Activated CD4-positive, alpha-beta memory T cell treated with anti-CD3 and anti-CD28 coated beads for 36 hours (primary cell): ENCODE measurements at regions not wholly inside any gene's neighbourhood (a gene's known extent, or its start where the extent isn't known, plus 50 kb on each side); places are given as distances from the start of the nearest gene placed in this dataset.

Experiments
- CTCF ChIA-PET: fragments of 350-600 bp; sonication (Branson Sonifier 250); formaldehyde crosslinking; loops from one replicate; lab custom pipeline; 2021; ENCODE audit warnings: antibody characterized with exemption, inconsistent platforms; lab: Charles Lee
- POLR2A ChIA-PET: fragments of 350-600 bp; sonication (Branson Sonifier 250); formaldehyde crosslinking; loops from one replicate; lab custom pipeline; 2021; ENCODE audit warnings: antibody characterized with exemption; lab: Charles Lee
- DNase-seq: peaks from one replicate; pipeline ENCODE4 v3.0.0-alpha.2; 2020
- H3K27ac Mint-ChIP-seq: one replicate; pipeline ENCODE4 v1.8.0; 2021; ENCODE audit warnings: mixed read lengths
- H3K27me3 Mint-ChIP-seq: one replicate; pipeline ENCODE4 v1.8.0; 2021; ENCODE audit warnings: mixed read lengths
- H3K36me3 Mint-ChIP-seq: one replicate; pipeline ENCODE4 v1.8.0; 2021; ENCODE audit warnings: mixed read lengths
- H3K4me1 Mint-ChIP-seq: one replicate; pipeline ENCODE4 v1.8.0; 2021; ENCODE audit warnings: low read depth, mixed read lengths
- H3K4me3 Mint-ChIP-seq: one replicate; pipeline ENCODE4 v1.8.0; 2021; ENCODE audit warnings: mild to moderate bottlenecking, mixed read lengths
- H3K9me3 Mint-ChIP-seq: one replicate; pipeline ENCODE4 v1.8.0; 2021; ENCODE audit warnings: mixed read lengths
- intact Hi-C: fragments of 100-400 bp; cut with micrococcal nuclease; formaldehyde crosslinking; loops from one replicate; pipeline ENCODE4 v1.15.1; 2023

GRCh38 chr9:82593501-82593900 is 469.4 kb downstream of the RASEF start:
- ChIA-PET CTCF (no interaction called here), POLR2A (no interaction called here)
- Mint-ChIP-seq H3K4me1 (no peaks in the 10 kb centered on the region), H3K27me3 (no peaks in the 10 kb centered on the region), H3K9me3 (peaks cover 2% of the 10 kb centered on the region), H3K4me3 (no peak overlapping the region), H3K27ac (no peak overlapping the region), H3K36me3 (no peaks in the 10 kb centered on the region)
- no peak for DNase-seq
- intact Hi-C loops = no loop called here

DNA sequence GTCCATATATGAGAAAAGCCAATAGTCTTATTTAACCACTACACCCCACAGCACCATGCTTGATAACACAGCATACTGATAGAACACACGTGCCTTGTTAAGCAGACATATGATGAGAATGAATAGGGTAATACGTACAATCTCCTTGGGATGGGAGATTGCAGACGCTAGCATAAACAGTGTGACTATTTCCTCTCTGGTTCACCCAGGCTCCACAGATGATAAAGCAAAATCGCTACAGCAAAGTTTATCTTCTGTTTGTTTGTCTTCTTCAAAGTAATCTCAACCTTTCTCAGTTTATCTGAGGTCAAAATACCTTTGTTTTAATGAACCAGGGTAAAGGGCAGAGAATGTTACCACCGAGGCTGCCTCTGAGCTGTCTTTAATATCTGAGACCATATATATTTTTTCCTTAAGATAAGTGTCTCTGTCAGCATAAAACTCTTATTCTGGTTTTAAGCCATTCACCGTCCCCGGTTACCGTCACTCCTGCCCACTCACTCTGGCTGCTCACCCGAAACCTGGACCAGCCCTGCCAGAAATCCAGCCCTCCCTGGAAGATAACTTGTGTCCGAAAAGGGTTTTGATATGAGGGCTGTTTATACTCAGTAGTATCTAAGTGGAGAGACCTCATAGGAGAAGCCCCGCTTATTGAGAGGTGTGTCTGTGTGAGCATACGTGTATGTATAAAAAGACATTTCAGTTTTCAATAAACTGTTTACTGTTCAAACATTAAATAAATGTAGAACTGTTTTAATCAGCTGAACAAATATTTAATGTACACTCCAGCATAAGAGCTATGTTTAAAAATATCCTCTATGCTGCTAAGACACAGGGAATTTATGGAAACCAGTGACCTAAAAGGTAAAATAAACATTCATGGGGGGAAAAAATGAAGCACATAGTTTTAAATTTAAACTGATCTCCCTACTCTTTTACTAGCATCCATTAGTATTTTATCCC is 465.4 kb downstream of the RASEF start:
- intact Hi-C loops = no loop called here
- Mint-ChIP-seq H3K4me1 (no peaks in the 10 kb centered on the region), H3K36me3 (no peaks in the 10 kb centered on the region), H3K9me3 (no peaks in the 10 kb centered on the region), H3K4me3 (no peak overlapping the region), H3K27me3 (no peaks in the 10 kb centered on the region), H3K27ac (no peak overlapping the region)
- ChIA-PET CTCF (no interaction called here), POLR2A (interaction anchor here (0.6 kb wide), 1 partner anchor 410 kb away, joined by 3 read pairs; no protein-coding TSS in a partner anchor)
- DNase-seq = no peak

DNA sequence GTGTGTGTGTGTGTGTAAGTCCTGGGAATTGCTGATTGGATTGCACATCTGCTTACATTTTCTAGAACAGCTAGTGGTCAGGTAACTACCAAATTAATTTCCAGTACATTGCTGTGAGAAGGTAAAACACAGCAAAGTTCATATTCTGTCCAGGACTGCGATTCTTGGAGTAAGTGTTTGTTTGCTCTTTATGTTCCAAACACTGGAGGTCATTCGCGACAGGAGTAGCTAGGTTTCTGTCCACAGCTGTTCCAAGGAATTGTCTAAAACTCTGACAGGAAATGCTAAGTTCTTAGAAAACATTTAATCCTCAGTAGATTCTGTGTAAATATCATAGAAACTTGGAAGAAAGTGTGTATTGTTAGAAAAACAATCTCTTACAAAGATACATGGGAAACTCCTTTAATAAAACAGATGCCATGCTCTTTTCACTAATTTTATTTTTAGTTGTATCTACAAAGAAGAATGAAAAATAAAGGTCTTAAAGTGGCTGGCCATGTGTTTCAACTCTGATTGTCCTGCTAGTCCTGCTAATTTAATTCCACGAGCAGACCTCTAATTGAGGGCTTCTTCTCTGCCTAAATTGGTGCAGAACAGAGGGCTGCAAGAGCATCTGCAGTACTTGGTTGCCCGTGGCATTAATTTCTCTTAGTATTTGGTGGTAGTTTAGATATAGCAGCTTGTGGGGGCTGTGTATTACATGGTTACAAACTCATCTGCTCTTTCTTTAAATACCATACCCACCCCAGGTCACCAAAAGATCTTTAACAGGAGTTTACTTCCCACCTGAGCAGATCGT is 464.5 kb downstream of the RASEF start:
- no peak overlapping the region for H3K27ac Mint-ChIP-seq
- no peaks in the 10 kb centered on the region for H3K9me3 Mint-ChIP-seq
- CTCF ChIA-PET = no interaction called here
- H3K36me3 Mint-ChIP-seq = no peaks in the 10 kb centered on the region
- H3K27me3 Mint-ChIP-seq = no peaks in the 10 kb centered on the region
- no peak overlapping the region for H3K4me3 Mint-ChIP-seq
- H3K4me1 Mint-ChIP-seq = no peaks in the 10 kb centered on the region
- no peak for DNase-seq
- intact Hi-C loops = no loop called here
- POLR2A ChIA-PET = interaction anchor here (0.6 kb wide), 1 partner anchor 409 kb away, joined by 3 read pairs; no protein-coding TSS in a partner anchor

DNA sequence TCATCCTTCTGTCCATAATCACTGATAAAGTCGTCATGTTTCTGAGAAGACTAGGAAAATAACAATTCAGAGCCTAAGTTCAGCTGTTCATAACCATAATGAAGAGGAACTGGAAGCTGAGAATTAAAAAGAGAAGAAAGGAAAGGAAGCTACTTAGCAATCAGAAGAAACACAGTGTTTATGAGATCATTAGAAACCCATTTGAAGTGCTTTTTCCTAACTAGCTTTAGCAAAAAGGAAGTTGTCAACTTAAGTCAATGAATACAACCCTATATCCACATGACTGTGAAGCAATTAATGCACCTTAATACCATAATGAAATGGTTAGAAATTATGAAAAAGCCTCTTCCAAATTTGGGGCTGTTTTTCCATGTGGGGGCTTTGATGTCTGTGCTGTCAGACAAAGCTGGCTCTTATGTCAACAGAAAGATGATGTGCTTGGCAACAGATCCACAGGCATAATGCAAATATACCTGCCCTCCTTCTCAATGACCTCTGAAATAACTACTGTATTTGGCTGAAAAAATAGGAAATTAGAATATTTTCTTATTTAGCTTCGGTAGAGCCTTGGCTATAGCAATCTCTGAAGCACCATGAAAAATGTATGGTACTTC is 463.5 kb downstream of the RASEF start:
- H3K4me3 Mint-ChIP-seq = no peak overlapping the region
- H3K27ac Mint-ChIP-seq = no peak overlapping the region
- no peaks in the 10 kb centered on the region for H3K27me3 Mint-ChIP-seq
- intact Hi-C loops = no loop called here
- ChIA-PET POLR2A (no interaction called here), CTCF (no interaction called here)
- no peak for DNase-seq
- no peaks in the 10 kb centered on the region for H3K9me3 Mint-ChIP-seq
- no peaks in the 10 kb centered on the region for H3K4me1 Mint-ChIP-seq
- H3K36me3 Mint-ChIP-seq = no peaks in the 10 kb centered on the region

GRCh38 chr9:82600536-82601292 is 462.2 kb downstream of the RASEF start:
- no peak overlapping the region for H3K27ac Mint-ChIP-seq
- no peak for DNase-seq
- no peaks in the 10 kb centered on the region for H3K27me3 Mint-ChIP-seq
- H3K4me3 Mint-ChIP-seq = no peak overlapping the region
- H3K36me3 Mint-ChIP-seq = no peaks in the 10 kb centered on the region
- no peaks in the 10 kb centered on the region for H3K9me3 Mint-ChIP-seq
- POLR2A ChIA-PET = no interaction called here
- no peaks in the 10 kb centered on the region for H3K4me1 Mint-ChIP-seq
- intact Hi-C loops = no loop called here
- CTCF ChIA-PET = interaction anchor here (0.6 kb wide), 1 partner anchor 431 kb away, joined by 3 read pairs; no protein-coding TSS in a partner anchor

- intact Hi-C loops = no loop called here
- CTCF ChIA-PET = interaction anchor here (0.6 kb wide), 1 partner anchor 432 kb away, joined by 3 read pairs; no protein-coding TSS in a partner anchor
- Mint-ChIP-seq H3K4me1 (no peaks in the 10 kb centered on the region), H3K27me3 (no peaks in the 10 kb centered on the region), H3K4me3 (no peak overlapping the region), H3K27ac (no peak overlapping the region), H3K9me3 (no peaks in the 10 kb centered on the region), H3K36me3 (no peaks in the 10 kb centered on the region)
- no peak for DNase-seq
- POLR2A ChIA-PET = no interaction called here
Observed at GRCh38 chr9:82601293-82601771, 461.6 kb downstream of the RASEF start.

GRCh38 chr9:82604947-82605656 is 457.8 kb downstream of the RASEF start:
- DNase-seq = no peak
- intact Hi-C loops = no loop called here
- no peaks in the 10 kb centered on the region for H3K9me3 Mint-ChIP-seq
- H3K27me3 Mint-ChIP-seq = no peaks in the 10 kb centered on the region
- no peaks in the 10 kb centered on the region for H3K36me3 Mint-ChIP-seq
- ChIA-PET POLR2A (no interaction called here), CTCF (no interaction called here)
- no peak overlapping the region for H3K4me3 Mint-ChIP-seq
- no peaks in the 10 kb centered on the region for H3K4me1 Mint-ChIP-seq
- H3K27ac Mint-ChIP-seq = no peak overlapping the region

DNA sequence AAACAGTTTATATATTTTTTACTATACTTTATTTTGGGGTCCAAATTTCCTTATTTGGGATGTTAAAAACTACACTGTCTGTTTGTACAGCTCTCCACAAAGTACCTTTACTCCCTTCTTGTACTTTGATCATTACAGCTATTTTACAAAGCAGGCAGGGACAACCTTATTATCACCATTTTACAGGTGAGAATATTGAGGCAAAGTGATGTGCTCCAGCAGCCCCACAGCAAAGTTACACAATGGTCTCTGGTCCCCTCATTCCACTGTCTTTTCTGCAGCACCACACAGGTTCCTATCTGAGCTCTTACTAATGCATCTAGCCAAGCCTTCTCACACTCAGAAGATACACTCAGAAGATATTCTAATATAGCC is 457.3 kb downstream of the RASEF start:
- ChIA-PET POLR2A (no interaction called here), CTCF (no interaction called here)
- no peak for DNase-seq
- intact Hi-C loops = no loop called here
- Mint-ChIP-seq H3K27ac (no peak overlapping the region), H3K4me3 (no peak overlapping the region), H3K36me3 (no peaks in the 10 kb centered on the region), H3K27me3 (no peaks in the 10 kb centered on the region), H3K9me3 (no peaks in the 10 kb centered on the region), H3K4me1 (no peaks in the 10 kb centered on the region)

GRCh38 chr9:82606071-82606470 is 456.9 kb downstream of the RASEF start:
- Mint-ChIP-seq H3K4me3 (no peak overlapping the region), H3K27me3 (no peaks in the 10 kb centered on the region), H3K4me1 (no peaks in the 10 kb centered on the region), H3K36me3 (no peaks in the 10 kb centered on the region), H3K27ac (no peak overlapping the region), H3K9me3 (no peaks in the 10 kb centered on the region)
- POLR2A ChIA-PET = no interaction called here
- intact Hi-C loops = no loop called here
- no peak for DNase-seq
- CTCF ChIA-PET = no interaction called here

- CTCF ChIA-PET = no interaction called here
- no peak overlapping the region for H3K27ac Mint-ChIP-seq
- DNase-seq = no peak
Observed at GRCh38 chr9:82606492-82607382, 456.2 kb downstream of the RASEF start.

More at GRCh38 chr9:82606492-82607382, 456.2 kb downstream of the RASEF start:
- no peaks in the 10 kb centered on the region for H3K36me3 Mint-ChIP-seq
- no peaks in the 10 kb centered on the region for H3K27me3 Mint-ChIP-seq
- intact Hi-C loops = no loop called here
- no peaks in the 10 kb centered on the region for H3K9me3 Mint-ChIP-seq
- H3K4me3 Mint-ChIP-seq = no peak overlapping the region
- no peaks in the 10 kb centered on the region for H3K4me1 Mint-ChIP-seq
- POLR2A ChIA-PET = no interaction called here
